ENCODE measurements at regions not wholly inside any gene's neighbourhood (a gene's known extent, or its start where the extent isn't known, plus 50 kb on each side); places are given as distances from the start of the nearest gene placed in this dataset.

DNA sequence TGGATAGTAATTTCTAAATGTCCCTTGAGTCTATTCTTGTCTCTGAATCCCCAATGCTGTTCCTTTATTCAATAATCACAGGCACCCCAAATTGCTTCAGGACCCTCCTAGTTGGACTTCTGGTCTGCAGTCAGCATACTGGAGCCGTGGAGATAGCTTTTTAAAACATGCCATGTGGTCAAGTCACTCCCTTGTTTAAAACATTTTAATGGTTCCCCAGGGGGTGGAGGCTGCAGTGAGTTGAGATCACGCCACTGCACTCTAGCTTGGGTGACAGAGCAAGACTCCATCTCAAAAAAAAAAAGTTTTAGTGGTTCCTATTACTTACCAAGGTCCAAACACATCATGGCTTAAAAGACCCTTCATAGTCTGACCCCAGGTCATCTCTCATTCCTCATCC is 220.3 kb downstream of the ADAMTS15 start:
- H3K27ac ChIP-seq, result no peak overlapping the region
- TF ChIP-seq ZFX (IDR thresholded peaks at IDR 0.05), result no peak
- TF ChIP-seq, protein P1, sequence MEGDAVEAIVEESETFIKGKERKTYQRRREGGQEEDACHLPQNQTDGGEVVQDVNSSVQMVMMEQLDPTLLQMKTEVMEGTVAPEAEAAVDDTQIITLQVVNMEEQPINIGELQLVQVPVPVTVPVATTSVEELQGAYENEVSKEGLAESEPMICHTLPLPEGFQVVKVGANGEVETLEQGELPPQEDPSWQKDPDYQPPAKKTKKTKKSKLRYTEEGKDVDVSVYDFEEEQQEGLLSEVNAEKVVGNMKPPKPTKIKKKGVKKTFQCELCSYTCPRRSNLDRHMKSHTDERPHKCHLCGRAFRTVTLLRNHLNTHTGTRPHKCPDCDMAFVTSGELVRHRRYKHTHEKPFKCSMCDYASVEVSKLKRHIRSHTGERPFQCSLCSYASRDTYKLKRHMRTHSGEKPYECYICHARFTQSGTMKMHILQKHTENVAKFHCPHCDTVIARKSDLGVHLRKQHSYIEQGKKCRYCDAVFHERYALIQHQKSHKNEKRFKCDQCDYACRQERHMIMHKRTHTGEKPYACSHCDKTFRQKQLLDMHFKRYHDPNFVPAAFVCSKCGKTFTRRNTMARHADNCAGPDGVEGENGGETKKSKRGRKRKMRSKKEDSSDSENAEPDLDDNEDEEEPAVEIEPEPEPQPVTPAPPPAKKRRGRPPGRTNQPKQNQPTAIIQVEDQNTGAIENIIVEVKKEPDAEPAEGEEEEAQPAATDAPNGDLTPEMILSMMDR (conservative IDR thresholded peaks at IDR 0.05), result no peak

DNA sequence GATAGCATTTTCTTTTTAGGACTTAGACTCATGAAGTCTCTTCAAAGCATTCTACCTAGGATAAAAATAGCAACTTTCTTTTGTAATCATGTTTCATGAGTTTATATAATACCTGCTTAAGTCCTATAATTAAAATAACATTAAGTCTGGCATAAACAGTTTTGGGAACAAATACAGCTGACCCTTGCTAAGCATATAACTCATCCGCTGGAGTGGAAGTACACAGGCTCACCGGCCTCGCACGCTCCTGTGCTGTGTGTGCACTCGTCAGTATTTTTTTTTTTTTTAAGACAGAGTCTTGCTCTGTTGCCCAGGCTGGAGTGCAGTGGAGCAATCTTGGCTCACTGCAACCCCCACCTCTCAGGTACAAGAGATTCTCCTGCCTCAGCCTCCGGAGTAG is 221.8 kb downstream of the ADAMTS15 start:
- H3K27ac ChIP-seq, result no peak overlapping the region
- TF ChIP-seq, protein P1 (conservative IDR thresholded peaks at IDR 0.05), result no peak
- TF ChIP-seq ZFX (IDR thresholded peaks at IDR 0.05), result no peak

DNA sequence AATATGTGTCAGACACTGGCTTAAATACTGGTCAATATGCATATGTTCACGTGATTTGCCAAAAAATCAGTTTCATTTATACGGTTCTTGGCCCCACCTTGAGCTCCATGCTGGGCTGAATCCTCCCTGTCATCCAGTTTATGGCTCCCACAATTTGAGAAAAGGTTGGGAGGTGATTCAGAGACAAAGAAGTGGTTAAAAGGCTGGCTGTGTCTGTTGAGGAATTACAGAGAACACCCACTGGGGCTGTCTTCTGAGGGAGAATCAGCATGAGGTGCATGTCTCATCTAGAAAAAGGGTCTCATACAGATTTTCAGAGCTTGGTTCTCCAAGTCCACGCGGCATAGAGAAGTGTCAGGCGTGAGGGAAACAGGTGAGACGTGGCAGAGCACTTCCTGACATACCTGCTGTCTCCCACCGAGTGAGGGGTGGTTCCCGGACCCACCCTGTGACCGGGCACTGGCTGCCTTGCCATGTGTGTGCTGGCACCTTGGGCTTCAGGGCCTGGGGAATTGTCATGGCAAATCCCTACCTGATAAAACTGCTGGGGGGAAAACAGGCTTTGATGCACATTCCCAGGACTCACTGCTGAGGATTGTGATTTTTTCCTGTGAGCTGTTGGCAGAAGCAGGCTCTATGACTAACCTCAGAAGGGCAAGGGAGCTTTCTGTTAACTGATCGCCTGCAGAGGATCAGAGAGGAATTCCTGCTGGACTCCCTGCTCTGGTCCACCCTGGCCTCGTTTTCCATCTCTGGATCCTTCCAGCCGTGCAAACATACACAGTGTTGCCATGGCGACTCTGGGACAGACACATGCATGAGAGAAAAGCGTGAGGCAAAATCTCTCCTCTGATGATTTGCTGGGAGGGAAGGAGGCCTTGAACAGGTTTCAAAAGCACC is 223.6 kb downstream of the ADAMTS15 start:
- no peak overlapping the region for H3K27ac ChIP-seq
- no peak for TF ChIP-seq ZFX (IDR thresholded peaks at IDR 0.05)
- TF ChIP-seq, protein P1 (conservative IDR thresholded peaks at IDR 0.05), result no peak

DNA sequence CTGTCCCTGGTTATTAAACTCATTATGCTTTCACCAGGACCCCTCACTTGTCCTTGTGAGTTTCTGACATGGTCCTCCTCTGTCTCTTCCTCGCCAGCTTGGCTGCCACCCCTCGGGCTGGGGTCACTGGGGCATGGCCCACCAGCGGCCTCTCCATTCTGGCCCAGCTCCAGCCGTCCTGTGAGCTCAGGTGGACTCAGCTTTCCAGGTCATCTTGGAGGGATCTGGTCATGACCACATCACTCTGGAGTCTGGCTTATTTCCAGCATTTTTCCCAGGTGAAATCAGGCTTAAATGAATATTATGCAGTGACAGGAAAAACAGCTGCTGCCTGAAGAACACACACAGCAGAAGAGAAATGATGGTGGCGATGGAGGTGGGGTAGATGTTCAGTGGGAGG is 224.5 kb downstream of the ADAMTS15 start:
- TF ChIP-seq, protein P1 (conservative IDR thresholded peaks at IDR 0.05), result no peak
- H3K27ac ChIP-seq, result no peak overlapping the region

DNA sequence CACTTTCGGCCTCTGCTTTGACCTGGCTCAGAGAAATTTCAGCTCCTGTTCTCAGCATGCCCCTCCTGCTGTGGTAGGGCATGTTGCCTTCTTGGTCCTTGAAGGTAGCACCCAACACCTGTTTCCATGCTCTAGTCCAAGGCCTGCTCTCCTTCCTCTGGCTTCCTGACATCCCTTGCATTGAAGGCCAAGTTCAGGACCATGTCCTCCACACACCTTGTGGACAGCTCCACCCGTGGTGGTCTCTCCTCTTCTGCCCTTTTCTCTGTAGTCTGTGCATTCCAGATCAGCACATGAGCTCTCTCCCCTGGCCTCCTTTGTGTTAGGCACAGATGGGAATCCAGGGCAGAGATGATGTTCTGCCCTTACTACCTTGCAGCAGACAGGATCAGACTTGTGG is 225.3 kb downstream of the ADAMTS15 start:
- no peak overlapping the region for H3K27ac ChIP-seq
- TF ChIP-seq ZFX (IDR thresholded peaks at IDR 0.05), result no peak
- TF ChIP-seq, protein P1 (conservative IDR thresholded peaks at IDR 0.05), result no peak

DNA sequence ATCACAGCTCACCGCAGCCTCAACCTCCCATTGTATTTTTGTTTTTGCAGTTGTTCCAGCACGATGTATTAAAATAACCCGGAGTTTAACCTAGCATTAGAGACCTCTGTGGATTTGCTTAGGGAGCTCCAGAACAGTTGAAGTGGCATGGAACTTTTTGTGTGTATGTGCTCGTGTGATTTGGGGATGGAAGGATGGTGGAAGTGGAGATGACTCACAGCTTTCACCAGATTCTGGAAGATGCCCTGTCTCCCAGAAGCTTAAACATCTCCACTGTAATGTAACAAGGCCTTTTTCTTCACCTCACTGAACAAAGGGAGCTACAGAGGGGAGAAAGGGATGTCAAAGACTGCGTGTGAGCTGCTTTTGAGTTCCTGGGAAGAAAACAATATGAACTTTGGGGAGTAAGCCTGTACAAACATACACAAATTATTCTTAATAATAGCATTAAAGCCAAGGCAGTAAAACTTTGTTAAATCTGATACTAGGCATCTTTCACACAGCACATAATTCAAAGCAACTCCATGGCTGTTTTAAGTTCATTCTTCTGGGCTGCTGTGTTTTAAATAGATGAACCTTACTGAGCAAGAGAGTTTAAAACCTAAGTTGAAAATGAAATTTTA is 226.4 kb downstream of the ADAMTS15 start:
- no peak overlapping the region for H3K27ac ChIP-seq
- no peak for TF ChIP-seq ZFX (IDR thresholded peaks at IDR 0.05)
- TF ChIP-seq, protein P1 (conservative IDR thresholded peaks at IDR 0.05), result no peak

DNA sequence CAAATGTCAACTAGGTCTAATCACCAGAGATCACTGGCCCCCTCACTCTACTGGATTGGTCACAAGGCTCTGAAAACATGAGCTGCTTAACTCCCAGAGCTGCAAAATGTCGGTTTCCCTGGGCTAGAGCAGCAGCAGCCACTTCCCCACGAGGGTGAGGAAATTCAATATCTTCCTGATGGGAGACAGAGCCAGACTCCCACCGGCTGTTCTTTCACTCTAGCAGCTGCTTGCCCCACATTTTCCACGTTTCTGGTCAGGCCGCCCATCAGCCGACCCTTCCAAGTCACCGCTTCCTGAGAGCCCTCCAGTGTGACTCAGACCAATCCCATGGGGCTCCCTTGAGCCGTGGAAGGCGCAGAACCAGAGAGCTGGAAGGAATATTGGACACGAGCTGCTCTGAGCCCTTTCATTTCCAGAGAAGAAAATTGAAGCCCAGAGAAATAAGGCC is 227.0 kb downstream of the ADAMTS15 start:
- TF ChIP-seq ZFX (IDR thresholded peaks at IDR 0.05), result no peak
- TF ChIP-seq, protein P1 (conservative IDR thresholded peaks at IDR 0.05), result no peak
- no peak overlapping the region for H3K27ac ChIP-seq

All from C4-2B (cell line).